T-cell (primary cell): ENCODE measurements at regions not wholly inside any gene's neighbourhood (a gene's known extent, or its start where the extent isn't known, plus 50 kb on each side); places are given as distances from the start of the nearest gene placed in this dataset.
"Not testable (repeated sequence)": the region's sequence is repeated elsewhere in the genome, so short reads cannot be mapped to it uniquely, and the experiment has no call there.

Source experiments
- ATAC-seq, 4 experiments: fragments of 200-7000 bp in 3 of 4; fragments of 150-1000 bp in 1 of 4; cut with Tn5 transposase; replicated peaks in 1 of 4; 1 replicate in 3 of 4; 2 replicates in 1 of 4; pipeline ENCODE4 v1.10.0; 2021; ENCODE audit warnings: moderate library complexity in 3 of 4, mild to moderate bottlenecking in 2 of 4, moderate number of reproducible peaks in 1 of 4
- CTCF ChIA-PET, 2 donors: fragments of 300-600 bp; sonication (Branson Sonifier 250); formaldehyde crosslinking; loops; one replicate each; lab custom pipeline; 2022; ENCODE audit warnings: antibody characterized with exemption in 2 of 2; lab: Charles Lee
- POLR2A ChIA-PET, 2 donors: fragments of 300-600 bp; sonication (Branson Sonifier 250); formaldehyde crosslinking; loops; one replicate each; lab custom pipeline; 2022; ENCODE audit warnings: antibody characterized with exemption in 2 of 2; lab: Charles Lee
- DNase-seq, 35 experiments: peaks; one replicate each; pipeline versions ENCODE4 v3.0.0 to v3.0.0-alpha.2; 2013 to 2023
- H3K27ac ChIP-seq: one replicate; pipeline ENCODE4 v1.5.1; 2013; ENCODE audit warnings: low read length
- H3K27me3 ChIP-seq, 2 experiments: replicated peaks in 1 of 2; 1 replicate in 1 of 2; 2 replicates in 1 of 2; pipeline versions ENCODE4 v1.6.1 to v1.7.0; 2013; ENCODE audit warnings: low read length in 1 of 2, mixed read lengths in 1 of 2; ENCODE audit not compliant: control insufficient read depth in 2 of 2, insufficient read depth in 2 of 2; ENCODE audit errors: extremely low read depth in 1 of 2
- H3K36me3 ChIP-seq, 2 donors: 1 replicate in 1 of 2; 2 replicates in 1 of 2; pipeline versions ENCODE4 v1.6.1 to v1.7.0; 2013; ENCODE audit warnings: low read length in 1 of 2; ENCODE audit not compliant: control insufficient read depth in 2 of 2, insufficient read depth in 1 of 2; ENCODE audit errors: extremely low read depth in 1 of 2
- H3K4me1 ChIP-seq, 2 experiments: 1 replicate in 1 of 2; 2 replicates in 1 of 2; pipeline versions ENCODE4 v1.6.1 to v1.7.0; 2013; ENCODE audit warnings: low read length in 2 of 2, mixed read lengths in 1 of 2; ENCODE audit not compliant: insufficient read depth in 2 of 2, control insufficient read depth in 1 of 2; ENCODE audit errors: extremely low read depth in 1 of 2
- H3K4me3 ChIP-seq, 2 donors: 1 replicate in 1 of 2; 2 replicates in 1 of 2; pipeline versions ENCODE4 v1.5.1 to v1.7.0; 2013; ENCODE audit warnings: mild to moderate bottlenecking in 2 of 2, low read length in 1 of 2, moderate library complexity in 1 of 2; ENCODE audit not compliant: control insufficient read depth in 1 of 2; ENCODE audit errors: extremely low read depth in 1 of 2
- H3K9me3 ChIP-seq: 2 replicates; pipeline ENCODE4 v1.7.0; 2013
- H3K27ac Mint-ChIP-seq, 2 donors: one replicate each; pipeline ENCODE4 v1.8.0; 2020 to 2021; ENCODE audit warnings: mild to moderate bottlenecking in 2 of 2, mixed read lengths in 2 of 2
- H3K27me3 Mint-ChIP-seq, 2 donors: one replicate each; pipeline ENCODE4 v1.8.0; 2021 to 2022; ENCODE audit warnings: mixed read lengths in 2 of 2
- H3K36me3 Mint-ChIP-seq: one replicate; pipeline ENCODE4 v1.8.0; 2021; ENCODE audit warnings: mixed read lengths
- H3K4me1 Mint-ChIP-seq, 3 donors: one replicate each; pipeline ENCODE4 v1.8.0; 2020 to 2022; ENCODE audit warnings: mixed read lengths in 3 of 3, mild to moderate bottlenecking in 1 of 3
- H3K4me3 Mint-ChIP-seq, 3 donors: one replicate each; pipeline ENCODE4 v1.8.0; 2020 to 2022; ENCODE audit warnings: mild to moderate bottlenecking in 3 of 3, mixed read lengths in 3 of 3, moderate library complexity in 3 of 3
- H3K9me3 Mint-ChIP-seq, 3 donors: one replicate each; pipeline ENCODE4 v1.8.0; 2020 to 2022; ENCODE audit warnings: mixed read lengths in 3 of 3
- WGBS: methylation state at CpG from one replicate; pipeline ENCODE4 v1.1.5; 2013; ENCODE audit warnings: missing lambda C conversion rate; ENCODE audit not compliant: insufficient coverage; 5-methylcytosine and 5-hydroxymethylcytosine counted together

DNA sequence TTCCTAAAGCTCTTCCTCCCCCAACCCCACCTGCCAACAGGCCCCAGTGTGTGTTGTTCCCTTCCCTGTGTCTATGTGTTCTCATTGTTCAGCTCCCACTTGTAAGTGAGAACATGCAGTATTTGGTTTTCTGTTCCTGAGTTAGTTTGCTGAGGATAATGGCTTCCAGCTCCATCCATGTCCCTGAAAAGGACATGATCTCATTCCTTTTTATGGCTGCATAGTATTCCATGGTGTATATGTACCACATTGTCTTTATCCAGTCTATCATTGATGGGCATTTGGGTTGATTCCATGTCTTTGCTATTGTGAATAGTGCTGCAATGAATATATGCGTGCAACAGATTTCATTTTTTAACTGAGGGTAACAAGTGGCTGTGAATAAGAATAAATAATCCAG, 69.0 kb upstream of the FHIP2A start:
- H3K9me3 ChIP-seq, ATAC-seq, H3K4me1 ChIP-seq, H3K27me3 ChIP-seq, H3K27me3 Mint-ChIP-seq, H3K4me1 Mint-ChIP-seq, POLR2A ChIA-PET, H3K9me3 Mint-ChIP-seq, DNase-seq, H3K36me3 ChIP-seq, H3K27ac ChIP-seq, H3K27ac Mint-ChIP-seq, H3K36me3 Mint-ChIP-seq, H3K4me3 ChIP-seq, H3K4me3 Mint-ChIP-seq: not testable (repeated sequence)
- CTCF ChIA-PET, result interaction anchor here in 1 of 2 donors (1.0 kb wide), 1 partner anchor 281 kb away, joined by 4 read pairs; no protein-coding TSS in a partner anchor
- WGBS, result no CpG with 5 or more reads among the region's 1 CpG

DNA sequence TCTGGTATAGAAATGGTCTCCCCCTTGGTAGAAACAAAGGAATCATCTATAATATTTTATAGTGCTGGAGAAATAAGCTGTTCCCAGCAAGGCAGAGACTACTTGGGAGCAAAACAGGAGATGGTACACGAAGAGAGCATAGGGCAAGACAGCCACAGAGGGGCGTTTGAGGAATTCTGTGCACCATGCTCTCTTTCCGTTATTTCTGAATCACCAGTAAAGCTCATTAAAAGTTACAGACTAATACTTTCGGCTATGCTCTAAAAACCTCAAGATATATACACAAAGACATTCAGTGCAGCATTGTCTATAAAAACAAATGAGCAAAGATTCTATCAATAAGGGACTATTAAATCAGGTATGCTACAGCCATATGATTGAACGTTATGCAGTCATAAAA, 68.5 kb upstream of the FHIP2A start:
- no peaks in the 10 kb centered on the region for H3K9me3 ChIP-seq
- H3K4me3 Mint-ChIP-seq, result no peak overlapping the region
- no peak overlapping the region for H3K27ac ChIP-seq
- peaks cover 0 to 3% of the 10 kb centered on the region in 2 experiments for H3K27me3 ChIP-seq
- DNase-seq (no peak), ATAC-seq (no peak)
- H3K4me1 ChIP-seq, result no peaks in the 10 kb centered on the region
- WGBS, result 95% methylated on average over 2 of the region's 5 CpGs
- H3K4me1 Mint-ChIP-seq, result no peaks in the 10 kb centered on the region
- peaks cover 5 to 7% of the 10 kb centered on the region in 2 donors for H3K27me3 Mint-ChIP-seq
- H3K9me3 Mint-ChIP-seq, result no peaks in the 10 kb centered on the region
- H3K27ac Mint-ChIP-seq, result no peak overlapping the region
- peaks cover 2% of the 10 kb centered on the region for H3K36me3 Mint-ChIP-seq
- ChIA-PET POLR2A (no interaction called here), CTCF (no interaction called here)
- H3K4me3 ChIP-seq, result no peak overlapping the region
- no peaks in the 10 kb centered on the region for H3K36me3 ChIP-seq

DNA sequence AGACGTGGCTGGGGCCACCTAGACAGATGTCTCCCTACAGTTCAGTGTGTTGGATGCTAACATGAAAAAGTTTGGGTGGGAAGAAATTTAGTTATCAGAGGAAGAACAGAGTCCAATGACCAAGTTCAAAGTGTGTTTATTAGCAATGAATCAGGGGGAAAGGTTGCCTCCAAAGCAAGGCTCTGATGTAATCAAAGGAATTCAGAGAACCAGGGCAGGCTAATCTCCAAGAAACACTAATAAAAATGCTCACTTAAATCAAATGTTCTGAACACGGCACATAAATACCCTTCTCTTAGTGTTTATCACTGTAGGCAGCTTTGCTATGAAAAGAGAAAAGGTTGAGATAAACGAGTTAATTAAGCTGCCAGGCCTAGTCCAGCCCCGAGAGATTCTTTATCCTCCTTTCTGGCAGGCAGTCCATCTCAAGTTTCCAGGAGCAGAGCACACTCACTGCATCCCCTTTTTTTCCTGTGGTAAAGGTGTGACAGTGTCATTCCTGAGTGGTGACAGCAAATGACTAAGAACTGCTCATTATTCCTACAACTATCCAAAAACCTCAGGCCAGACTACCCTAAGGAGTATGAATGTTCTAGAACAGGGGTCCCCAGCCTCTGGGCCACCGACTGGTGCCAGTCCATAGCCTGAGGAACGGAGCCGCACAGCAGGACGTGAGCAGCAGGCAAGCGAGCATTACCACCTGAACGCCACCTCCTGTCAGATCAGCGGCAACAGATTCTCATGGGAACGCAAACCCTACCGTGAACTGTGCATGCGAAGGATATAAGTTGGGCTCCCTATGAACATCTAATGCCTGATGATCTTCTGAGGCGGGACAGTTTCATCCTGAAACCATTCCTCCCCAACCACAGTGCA, 66.9 kb upstream of the FHIP2A start:
- peaks cover under 1 to 4% of the 10 kb centered on the region in 2 donors for H3K27me3 Mint-ChIP-seq
- CTCF ChIA-PET, result no interaction called here
- ATAC-seq, result no peak
- no peak overlapping the region for H3K27ac Mint-ChIP-seq
- no peak for DNase-seq
- no peaks in the 10 kb centered on the region for H3K9me3 ChIP-seq
- 78% methylated on average over 7 of the region's 15 CpGs for WGBS
- no peak overlapping the region for H3K4me3 ChIP-seq
- no peaks in the 10 kb centered on the region for H3K36me3 ChIP-seq
- H3K9me3 Mint-ChIP-seq, result no peaks in the 10 kb centered on the region
- no peak overlapping the region for H3K4me3 Mint-ChIP-seq
- H3K4me1 ChIP-seq, result no peaks in the 10 kb centered on the region
- peaks cover 0 to under 1% of the 10 kb centered on the region in 2 experiments for H3K27me3 ChIP-seq
- POLR2A ChIA-PET, result no interaction called here
- H3K4me1 Mint-ChIP-seq, result no peaks in the 10 kb centered on the region
- H3K27ac ChIP-seq, result no peak overlapping the region
- peaks cover 2% of the 10 kb centered on the region for H3K36me3 Mint-ChIP-seq

DNA sequence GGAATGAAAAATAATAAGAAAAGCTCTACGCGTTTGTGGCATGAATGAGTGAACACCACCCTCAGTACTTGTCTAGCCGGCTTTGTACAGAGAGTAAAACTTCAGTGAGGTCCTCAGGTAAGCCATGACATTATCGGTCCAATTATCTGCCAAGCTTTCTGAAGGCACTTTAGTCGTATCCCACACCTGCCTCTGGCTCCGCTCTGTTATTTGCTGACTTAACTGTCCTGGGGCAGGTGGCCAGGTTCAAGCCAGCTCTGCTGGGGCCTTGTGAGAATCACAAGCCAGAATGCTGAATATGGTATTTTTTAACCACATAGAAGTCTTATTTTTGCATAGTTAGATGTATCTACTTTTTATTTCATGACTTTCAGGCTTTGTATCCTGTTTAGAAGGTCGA, 66.0 kb upstream of the FHIP2A start:
- Mint-ChIP-seq H3K27me3 (peaks cover 0 to 3% of the 10 kb centered on the region in 2 donors), H3K27ac (no peak overlapping the region), H3K4me3 (no peak overlapping the region), H3K9me3 (no peaks in the 10 kb centered on the region), H3K36me3 (peaks cover 2% of the 10 kb centered on the region), H3K4me1 (no peaks in the 10 kb centered on the region)
- H3K27me3 ChIP-seq, result no peaks in the 10 kb centered on the region
- DNase-seq (no peak), ATAC-seq (no peak)
- H3K36me3 ChIP-seq, result no peaks in the 10 kb centered on the region
- no peaks in the 10 kb centered on the region for H3K4me1 ChIP-seq
- 100% methylated on average over 5 of the region's 7 CpGs for WGBS
- no peak overlapping the region for H3K27ac ChIP-seq
- no peaks in the 10 kb centered on the region for H3K9me3 ChIP-seq
- CTCF ChIA-PET, result no interaction called here
- POLR2A ChIA-PET, result no interaction called here
- H3K4me3 ChIP-seq, result no peak overlapping the region

DNA sequence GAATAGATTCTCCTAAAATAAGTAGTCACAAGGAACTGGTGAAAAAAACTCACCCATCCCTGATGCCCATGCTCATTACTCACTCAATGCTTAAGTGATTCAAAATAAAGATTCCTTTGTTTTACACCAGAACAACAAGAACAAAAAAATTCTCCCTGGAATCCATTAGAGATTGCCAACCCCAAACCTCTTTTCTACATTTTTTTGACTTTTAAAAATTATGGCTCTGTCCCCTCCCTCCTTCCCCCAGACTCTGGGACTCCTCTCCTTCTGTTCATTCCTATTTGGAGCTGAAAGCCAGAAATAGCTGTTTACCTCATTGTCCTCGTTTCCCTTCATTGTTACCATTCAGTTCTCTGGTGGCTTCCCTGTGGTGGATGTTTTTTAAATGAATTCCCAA, 63.2 kb upstream of the FHIP2A start:
- DNase-seq (no peak), ATAC-seq (no peak)
- Mint-ChIP-seq H3K36me3 (no peaks in the 10 kb centered on the region), H3K4me1 (no peaks in the 10 kb centered on the region), H3K9me3 (no peaks in the 10 kb centered on the region), H3K4me3 (no peak overlapping the region), H3K27ac (no peak overlapping the region), H3K27me3 (peaks cover 8 to 14% of the 10 kb centered on the region in 2 donors)
- H3K9me3 ChIP-seq, result no peaks in the 10 kb centered on the region
- H3K4me1 ChIP-seq, result no peaks in the 10 kb centered on the region
- no peak overlapping the region for H3K4me3 ChIP-seq
- peaks cover 0 to 1% of the 10 kb centered on the region in 2 experiments for H3K27me3 ChIP-seq
- CTCF ChIA-PET, result no interaction called here
- WGBS, result no CpG with 5 or more reads among the region's 1 CpG
- POLR2A ChIA-PET, result no interaction called here
- no peak overlapping the region for H3K27ac ChIP-seq
- no peaks in the 10 kb centered on the region for H3K36me3 ChIP-seq

DNA sequence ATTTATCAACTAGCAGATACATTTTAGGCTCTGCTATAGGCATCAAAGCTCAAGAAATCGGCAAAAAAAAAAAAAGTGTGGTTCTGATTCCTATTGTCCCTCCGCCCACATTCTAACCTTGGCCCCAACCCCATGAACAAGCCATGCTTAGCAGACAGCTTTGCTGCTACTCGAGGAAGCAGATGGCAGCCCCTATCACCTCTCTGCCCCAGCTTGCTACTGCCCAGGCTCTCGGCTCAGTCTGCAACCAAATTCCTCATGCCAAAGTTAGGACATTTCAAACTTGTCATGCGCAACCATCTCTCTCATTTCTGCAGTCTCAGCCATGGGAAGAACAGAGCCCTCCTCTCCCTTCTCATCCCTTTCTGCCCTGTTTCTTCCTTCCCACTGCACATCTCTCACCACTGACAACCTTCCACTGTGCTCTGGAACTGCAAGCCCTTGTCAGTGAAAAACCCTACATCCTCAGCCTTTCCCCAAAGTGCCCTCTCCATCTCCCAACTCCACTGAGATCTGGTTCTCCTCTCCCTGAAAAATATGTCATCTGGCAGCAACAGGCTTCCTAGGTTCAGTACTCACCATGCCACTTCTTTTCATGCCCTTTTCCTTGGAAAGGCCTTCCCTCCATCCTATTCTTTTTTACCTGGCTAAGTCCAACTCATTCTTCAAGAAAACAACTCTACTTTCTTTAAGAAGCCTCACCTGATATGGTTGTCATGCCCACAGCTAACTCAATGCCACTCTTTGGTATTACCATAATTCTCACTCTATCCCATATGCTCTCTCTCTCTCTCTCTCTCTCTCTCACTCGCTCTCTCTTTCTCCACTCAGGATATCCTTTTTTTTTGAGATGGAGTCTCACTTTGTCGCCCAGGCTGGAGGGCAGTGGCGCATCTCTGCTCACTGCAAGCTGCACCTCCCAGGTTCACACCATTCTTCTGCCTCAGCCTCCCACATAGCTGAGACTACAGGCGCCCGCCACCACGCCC, 60.1 kb upstream of the FHIP2A start:
- no peak overlapping the region for H3K4me3 ChIP-seq
- Mint-ChIP-seq H3K4me3 (no peak overlapping the region), H3K9me3 (no peaks in the 10 kb centered on the region), H3K27ac (no peak overlapping the region), H3K36me3 (no peaks in the 10 kb centered on the region), H3K27me3 (peaks cover 23 to 28% of the 10 kb centered on the region in 2 donors), H3K4me1 (peaks cover 0 to under 1% (median 0%) of the 10 kb centered on the region in 3 donors)
- DNase-seq (no peak), ATAC-seq (no peak)
- ChIA-PET CTCF (interaction anchor here in 1 of 2 donors (0.6 kb wide), 1 partner anchor 195 kb away, joined by 3 read pairs; no protein-coding TSS in a partner anchor), POLR2A (no interaction called here)
- H3K9me3 ChIP-seq, result no peaks in the 10 kb centered on the region
- no peaks in the 10 kb centered on the region for H3K36me3 ChIP-seq
- no peaks in the 10 kb centered on the region for H3K4me1 ChIP-seq
- no peak overlapping the region for H3K27ac ChIP-seq
- H3K27me3 ChIP-seq, result peaks cover 1 to 13% of the 10 kb centered on the region in 2 experiments
- 74% methylated on average over 5 of the region's 11 CpGs for WGBS
